ENCODE measurements at regions not wholly inside any gene's neighbourhood (a gene's known extent, or its start where the extent isn't known, plus 50 kb on each side); places are given as distances from the start of the nearest gene placed in this dataset.

- H2AK5ac ChIP-seq (ENCODE audit: insufficient read length, low read length): no peak overlapping the region
- no peak overlapping the region for H3K4ac ChIP-seq (ENCODE audit: low read depth, low read length)
- H3K79me2 ChIP-seq (ENCODE audit: insufficient read depth, low read length): no peaks in the 10 kb centered on the region
- no peak overlapping the region for H2BK5ac ChIP-seq (ENCODE audit: insufficient read length, low read length)
- no peak overlapping the region for H3K27ac ChIP-seq (ENCODE audit: insufficient read length, low read depth, low read length)
- H3K9me3 ChIP-seq (ENCODE audit: control insufficient read depth, low read depth, low read length): no peaks in the 10 kb centered on the region
- H3K4me3 Mint-ChIP-seq: no peak overlapping the region
- no peak for TF ChIP-seq CTCF (conservative IDR thresholded peaks at IDR 0.05)
- peaks cover 2% of the 10 kb centered on the region; the same call in 1 of the 2 replicates for H3K27me3 Mint-ChIP-seq (ENCODE audit: low read depth)
- H3K4me1 ChIP-seq (ENCODE audit: insufficient read depth, low read length): no peaks in the 10 kb centered on the region
- no peak overlapping the region for H4K8ac ChIP-seq (replicated peaks; ENCODE audit: insufficient read length, low read depth, low read length)
- no peak overlapping the region for H3K18ac ChIP-seq (ENCODE audit: insufficient read length, low read depth, low read length)
- no peak overlapping the region for H3K56ac ChIP-seq (ENCODE audit: insufficient read length, low read depth, low read length)
- no peak overlapping the region for H2BK15ac ChIP-seq (ENCODE audit: low read depth, low read length)
- no CpG with 5 or more reads among the region's 13 CpGs for WGBS (ENCODE audit: extremely low coverage, insufficient read length, low lambda C conversion rate)
- no peak overlapping the region for H3K14ac ChIP-seq (ENCODE audit: insufficient read depth, low read length)
- H4K91ac ChIP-seq (ENCODE audit: insufficient read length, low read depth, low read length): no peak overlapping the region
- DNase-seq: no peak
- H3K79me1 ChIP-seq (ENCODE audit: insufficient read depth, low read depth, low read length, poor library complexity, severe bottlenecking): no peaks in the 10 kb centered on the region
- H4K5ac ChIP-seq (ENCODE audit: insufficient read length, low read depth, low read length): no peak overlapping the region
- no peaks in the 10 kb centered on the region; a peak in 1 of 7 replicates for H3K36me3 Mint-ChIP-seq (ENCODE audit: insufficient read depth in 1 of 3, low read depth in 3 of 3)
- H3K9ac ChIP-seq (ENCODE audit: extremely low read depth, insufficient read length, low read length): no peak overlapping the region
- no peaks in the 10 kb centered on the region for H3K23me2 ChIP-seq (ENCODE audit: insufficient read length, low read depth, low read length, poor library complexity, severe bottlenecking)
- H3K9me3 Mint-ChIP-seq: no peaks in the 10 kb centered on the region
- no peak overlapping the region for H3T11ph ChIP-seq (ENCODE audit: low read length)
- H3K27ac Mint-ChIP-seq: no peak overlapping the region; a peak in 1 of 7 replicates
- H2BK120ac ChIP-seq (ENCODE audit: low read depth, low read length, poor library complexity, severe bottlenecking): no peak overlapping the region
- H3K27me3 ChIP-seq (ENCODE audit: insufficient read depth, low read length): no peaks in the 10 kb centered on the region
- no peaks in the 10 kb centered on the region for H4K20me1 ChIP-seq (ENCODE audit: control insufficient read depth, insufficient read depth, insufficient read length)
- no peak overlapping the region for H2BK20ac ChIP-seq (ENCODE audit: low read depth, low read length, poor library complexity, severe bottlenecking)
- H3K23ac ChIP-seq (ENCODE audit: insufficient read length, low read depth, low read length): no peak overlapping the region
- H3K4me2 ChIP-seq (ENCODE audit: insufficient read depth, insufficient read length, low read length): no peak overlapping the region
- H3K4me1 Mint-ChIP-seq: peaks cover 0 to 9% of the 10 kb centered on the region in 2 experiments; a peak in 2 of 4 replicates
- no peak overlapping the region for H2AFZ ChIP-seq (ENCODE audit: low read length)
- H2BK12ac ChIP-seq (ENCODE audit: insufficient read length, low read depth, low read length): no peak overlapping the region
Observed at GRCh38 chr6:43900916-43901732, 131.1 kb downstream of the VEGFA start.
